ENCODE measurements at regions not wholly inside any gene's neighbourhood (a gene's known extent, or its start where the extent isn't known, plus 50 kb on each side); places are given as distances from the start of the nearest gene placed in this dataset.

DNA sequence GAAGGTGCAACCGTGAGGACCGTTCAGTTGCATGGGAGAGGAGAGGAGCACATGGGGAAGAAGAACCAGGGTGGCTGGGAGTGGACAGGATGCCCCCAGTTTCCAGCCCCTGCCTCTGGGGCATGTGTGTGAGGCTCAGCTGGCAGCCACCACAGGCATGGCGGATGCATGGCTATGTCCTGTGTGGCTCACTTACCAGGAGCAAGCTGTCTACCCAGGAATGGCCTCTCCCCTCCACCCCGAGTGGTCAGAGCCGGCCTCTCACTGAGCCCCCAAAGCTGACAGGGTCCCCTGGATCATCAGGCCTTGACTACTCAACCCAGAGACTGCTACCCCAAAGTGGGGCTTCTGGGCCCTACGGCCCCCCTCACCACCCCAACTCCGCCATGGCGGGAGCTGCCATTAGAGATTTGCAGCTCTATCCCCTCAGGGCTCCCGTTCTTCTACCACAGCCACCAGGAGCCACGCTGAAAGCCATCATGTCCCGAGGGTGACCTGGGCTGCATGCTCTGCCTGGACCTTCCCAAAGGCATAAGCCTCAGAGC, 65.3 kb downstream of the RHOB start:
- 95 to 99% (median 98%) methylated on average over 10 to 11 of the region's 11 CpGs for WGBS, 3 donors
- TF ChIP-seq, protein P1, sequence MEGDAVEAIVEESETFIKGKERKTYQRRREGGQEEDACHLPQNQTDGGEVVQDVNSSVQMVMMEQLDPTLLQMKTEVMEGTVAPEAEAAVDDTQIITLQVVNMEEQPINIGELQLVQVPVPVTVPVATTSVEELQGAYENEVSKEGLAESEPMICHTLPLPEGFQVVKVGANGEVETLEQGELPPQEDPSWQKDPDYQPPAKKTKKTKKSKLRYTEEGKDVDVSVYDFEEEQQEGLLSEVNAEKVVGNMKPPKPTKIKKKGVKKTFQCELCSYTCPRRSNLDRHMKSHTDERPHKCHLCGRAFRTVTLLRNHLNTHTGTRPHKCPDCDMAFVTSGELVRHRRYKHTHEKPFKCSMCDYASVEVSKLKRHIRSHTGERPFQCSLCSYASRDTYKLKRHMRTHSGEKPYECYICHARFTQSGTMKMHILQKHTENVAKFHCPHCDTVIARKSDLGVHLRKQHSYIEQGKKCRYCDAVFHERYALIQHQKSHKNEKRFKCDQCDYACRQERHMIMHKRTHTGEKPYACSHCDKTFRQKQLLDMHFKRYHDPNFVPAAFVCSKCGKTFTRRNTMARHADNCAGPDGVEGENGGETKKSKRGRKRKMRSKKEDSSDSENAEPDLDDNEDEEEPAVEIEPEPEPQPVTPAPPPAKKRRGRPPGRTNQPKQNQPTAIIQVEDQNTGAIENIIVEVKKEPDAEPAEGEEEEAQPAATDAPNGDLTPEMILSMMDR (IDR thresholded peaks at IDR 0.05), result no peak
- H3K4me3 ChIP-seq, result no peak overlapping the region
- intact Hi-C loops (cut with DNase I), result no loop called here
- peaks cover 5% of the 10 kb centered on the region for H3K4me1 ChIP-seq
- no peak for ATAC-seq
- H3K9me3 ChIP-seq, result no peaks in the 10 kb centered on the region
- no peak for DNase-seq
- H3K27me3 ChIP-seq (ENCODE audit: insufficient read depth in 3 of 3, low read length in 2 of 3), result no peaks in the 10 kb centered on the region
- H3K36me3 ChIP-seq (ENCODE audit: insufficient read depth in 1 of 2, low read depth in 1 of 2), result no peaks in the 10 kb centered on the region
- H3K27ac ChIP-seq, result no peak overlapping the region

DNA sequence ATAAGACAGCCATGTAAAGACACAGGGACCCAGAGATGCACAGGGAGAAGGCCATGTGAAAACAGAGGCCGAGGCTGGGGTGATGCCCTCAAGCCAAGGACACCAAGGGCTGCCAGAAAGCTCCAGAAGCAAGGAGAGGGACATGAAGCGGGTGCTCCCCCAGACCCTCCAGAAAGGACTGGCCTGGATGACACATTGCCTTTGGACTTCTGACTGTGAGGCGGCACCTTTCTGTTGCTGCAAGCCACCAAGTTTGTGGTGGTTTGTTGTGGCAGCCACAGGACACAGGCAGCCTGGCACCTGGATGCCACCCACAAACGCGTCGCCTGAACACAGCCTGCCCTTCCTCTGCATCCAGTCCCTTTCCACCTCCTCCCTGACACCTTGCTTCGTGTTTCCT, 67.1 kb downstream of the RHOB start:
- Histone ChIP-seq H3K36me3 (ENCODE audit: insufficient read depth in 1 of 2, low read depth in 1 of 2) (no peaks in the 10 kb centered on the region), H3K9me3 (no peaks in the 10 kb centered on the region), H3K4me1 (no peaks in the 10 kb centered on the region), H3K4me3 (no peak overlapping the region), H3K27ac (no peak overlapping the region), H3K27me3 (ENCODE audit: insufficient read depth in 3 of 3, low read length in 2 of 3) (no peaks in the 10 kb centered on the region)
- TF ChIP-seq, protein P1 (IDR thresholded peaks at IDR 0.05), result no peak
- DNase-seq, result no peak
- intact Hi-C loops (cut with DNase I), result no loop called here
- 95 to 100% (median 98%) methylated on average over 7 of the region's 7 CpGs for whole genome bisulfite sequencing, 3 donors
- ATAC-seq, result no peak

- Histone ChIP-seq H3K36me3 (ENCODE audit: insufficient read depth in 1 of 2, low read depth in 1 of 2) (no peaks in the 10 kb centered on the region), H3K9me3 (no peaks in the 10 kb centered on the region), H3K27me3 (ENCODE audit: insufficient read depth in 3 of 3, low read length in 2 of 3) (no peaks in the 10 kb centered on the region), H3K4me3 (no peak overlapping the region), H3K27ac (no peak overlapping the region), H3K4me1 (no peaks in the 10 kb centered on the region)
- WGBS, 3 donors, result 90 to 92% (median 92%) methylated on average over 8 of the region's 8 CpGs
- DNase-seq (peak; percentile 67 to 71), ATAC-seq (peak in 3 of 4 donors; percentile 48 to 64 (median 52))
- intact Hi-C loops (cut with DNase I), result no loop called here
- TF ChIP-seq, protein P1 (IDR thresholded peaks at IDR 0.05), result no peak
Measured at GRCh38 chr2:20514596-20515269, 67.9 kb downstream of the RHOB start.

GRCh38 chr2:20515290-20516220, 68.7 kb downstream of the RHOB start:
- Histone ChIP-seq H3K9me3 (no peaks in the 10 kb centered on the region), H3K36me3 (ENCODE audit: insufficient read depth in 1 of 2, low read depth in 1 of 2) (no peaks in the 10 kb centered on the region), H3K4me3 (no peak overlapping the region), H3K27ac (no peak overlapping the region), H3K4me1 (no peaks in the 10 kb centered on the region), H3K27me3 (ENCODE audit: insufficient read depth in 3 of 3, low read length in 2 of 3) (no peaks in the 10 kb centered on the region)
- no peak for DNase-seq
- intact Hi-C loops (cut with DNase I), result no loop called here
- TF ChIP-seq, protein P1 (IDR thresholded peaks at IDR 0.05), result no peak
- 89 to 98% (median 91%) methylated on average over 14 of the region's 14 CpGs for WGBS, 3 donors
- no peak for ATAC-seq
